ENCODE measurements at regions not wholly inside any gene's neighbourhood (a gene's known extent, or its start where the extent isn't known, plus 50 kb on each side); places are given as distances from the start of the nearest gene placed in this dataset.

DNA sequence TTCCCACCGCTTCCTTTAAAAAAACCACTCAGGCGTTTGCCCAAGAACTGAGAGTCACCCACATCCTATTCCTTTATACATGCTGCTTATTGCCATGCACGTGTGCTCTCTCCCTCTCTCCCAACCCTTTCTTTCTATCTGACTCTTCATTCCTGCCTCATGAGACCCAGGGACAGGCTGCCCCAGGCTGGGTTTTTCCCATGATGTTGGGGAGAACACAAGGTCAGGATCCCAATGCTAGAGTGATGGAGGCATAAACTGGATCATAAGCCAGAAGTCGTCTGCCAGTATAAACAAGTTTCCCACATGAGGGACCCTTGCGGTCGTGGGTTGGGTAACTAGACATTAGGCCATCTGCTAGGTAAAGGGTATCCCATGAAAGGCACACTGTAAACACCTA is 64.9 kb downstream of the CD2 start:
- no peak for FAIRE-seq
- no peak for DNase-seq
- no peaks in the 10 kb centered on the region for H3K36me3 ChIP-seq
- H3K4me3 ChIP-seq, result no peak overlapping the region
- ATAC-seq, result no peak
- H3K27me3 ChIP-seq, result no peaks in the 10 kb centered on the region
- peak overlapping the region; percentile 51 to 75 (median 62) for H3K27ac ChIP-seq
- peaks cover 2 to 16% (median 9%) of the 10 kb centered on the region in 3 donors for H3K4me1 ChIP-seq
- TF ChIP-seq, protein P1, sequence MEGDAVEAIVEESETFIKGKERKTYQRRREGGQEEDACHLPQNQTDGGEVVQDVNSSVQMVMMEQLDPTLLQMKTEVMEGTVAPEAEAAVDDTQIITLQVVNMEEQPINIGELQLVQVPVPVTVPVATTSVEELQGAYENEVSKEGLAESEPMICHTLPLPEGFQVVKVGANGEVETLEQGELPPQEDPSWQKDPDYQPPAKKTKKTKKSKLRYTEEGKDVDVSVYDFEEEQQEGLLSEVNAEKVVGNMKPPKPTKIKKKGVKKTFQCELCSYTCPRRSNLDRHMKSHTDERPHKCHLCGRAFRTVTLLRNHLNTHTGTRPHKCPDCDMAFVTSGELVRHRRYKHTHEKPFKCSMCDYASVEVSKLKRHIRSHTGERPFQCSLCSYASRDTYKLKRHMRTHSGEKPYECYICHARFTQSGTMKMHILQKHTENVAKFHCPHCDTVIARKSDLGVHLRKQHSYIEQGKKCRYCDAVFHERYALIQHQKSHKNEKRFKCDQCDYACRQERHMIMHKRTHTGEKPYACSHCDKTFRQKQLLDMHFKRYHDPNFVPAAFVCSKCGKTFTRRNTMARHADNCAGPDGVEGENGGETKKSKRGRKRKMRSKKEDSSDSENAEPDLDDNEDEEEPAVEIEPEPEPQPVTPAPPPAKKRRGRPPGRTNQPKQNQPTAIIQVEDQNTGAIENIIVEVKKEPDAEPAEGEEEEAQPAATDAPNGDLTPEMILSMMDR (IDR thresholded peaks at IDR 0.05), result no peak
- intact Hi-C loops (cut with DNase I), result no loop called here
- no peaks in the 10 kb centered on the region for H3K9me3 ChIP-seq
- 71 to 74% methylated on average over 6 of the region's 6 CpGs for WGBS, 2 donors

GRCh38 chr1:116820369-116820768 is 66.1 kb downstream of the CD2 start:
- TF ChIP-seq, protein P1 (IDR thresholded peaks at IDR 0.05), result no peak
- H3K27me3 ChIP-seq, result no peaks in the 10 kb centered on the region
- H3K27ac ChIP-seq, result peak overlapping the region; percentile 51 to 75 (median 62)
- peaks cover 13 to 22% (median 18%) of the 10 kb centered on the region in 3 donors for H3K4me1 ChIP-seq
- H3K4me3 ChIP-seq, result no peak overlapping the region
- H3K9me3 ChIP-seq, result no peaks in the 10 kb centered on the region
- ATAC-seq, result peak; percentile 84 to 89 (median 86)
- DNase-seq, result peak; percentile 86 to 94 (median 90)
- no peak for FAIRE-seq
- 7 to 8% methylated on average over 6 of the region's 6 CpGs for WGBS, 2 donors
- intact Hi-C loops (cut with DNase I), result no loop called here
- no peaks in the 10 kb centered on the region for H3K36me3 ChIP-seq

DNA sequence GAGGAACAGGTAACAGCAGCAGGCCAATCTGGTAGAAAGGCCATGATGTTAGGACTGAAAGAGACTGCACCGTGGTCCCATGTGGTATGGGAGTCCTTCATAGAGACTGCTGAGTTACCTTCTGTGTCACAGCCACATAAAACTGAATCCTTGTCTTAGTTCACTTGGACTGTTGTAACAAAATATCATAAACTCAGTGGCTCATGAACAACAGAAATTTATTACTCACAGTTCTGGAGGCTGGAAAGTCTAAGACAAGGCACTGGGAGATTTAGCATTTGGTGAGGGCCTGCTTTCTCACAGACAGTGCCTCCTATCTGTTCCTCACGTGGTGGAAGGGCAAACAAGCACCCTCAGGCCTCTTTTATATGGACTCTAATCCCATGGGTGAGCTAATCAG is 67.5 kb downstream of the CD2 start:
- no peak for ATAC-seq
- no peaks in the 10 kb centered on the region for H3K9me3 ChIP-seq
- peak overlapping the region in 1 of 4 donors; percentile 69 for H3K27ac ChIP-seq
- TF ChIP-seq, protein P1 (IDR thresholded peaks at IDR 0.05), result no peak
- H3K27me3 ChIP-seq, result no peaks in the 10 kb centered on the region
- H3K36me3 ChIP-seq, result no peaks in the 10 kb centered on the region
- FAIRE-seq, result no peak
- intact Hi-C loops (cut with DNase I), result no loop called here
- 80 to 89% methylated on average over 2 of the region's 2 CpGs for WGBS, 2 donors
- H3K4me3 ChIP-seq, result no peak overlapping the region
- peaks cover 18 to 26% (median 19%) of the 10 kb centered on the region in 3 donors for H3K4me1 ChIP-seq
- no peak for DNase-seq

DNA sequence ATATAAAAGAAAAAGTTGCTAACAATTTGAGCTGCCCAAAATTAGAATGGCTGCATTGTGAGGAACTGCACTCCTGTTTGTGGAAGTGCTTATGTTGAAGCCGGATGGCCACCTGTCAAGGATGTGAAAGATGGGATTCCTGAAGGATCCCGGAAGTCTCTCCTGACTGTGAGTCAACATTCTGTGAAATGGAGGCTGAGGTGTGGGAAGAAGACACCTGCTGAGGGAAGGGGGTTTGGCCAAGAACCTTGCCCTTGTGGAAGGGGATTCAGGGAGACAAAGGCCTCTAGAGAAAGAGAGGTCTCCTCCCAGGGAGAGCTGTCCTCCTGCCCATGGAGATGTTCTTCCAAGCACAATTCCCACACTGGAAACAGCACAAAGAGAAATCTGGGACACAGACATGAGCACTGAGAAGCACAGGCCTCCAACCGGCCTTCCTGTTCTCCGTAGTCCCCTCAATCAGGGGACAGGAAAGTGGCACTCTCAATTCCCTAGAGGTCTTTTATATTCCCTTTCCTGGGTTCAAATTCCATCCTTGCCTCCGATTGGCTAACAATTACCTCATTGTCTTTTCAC is 70.5 kb downstream of the CD2 start:
- Histone ChIP-seq H3K27me3 (no peaks in the 10 kb centered on the region), H3K27ac (peak overlapping the region; percentile 22 to 66 (median 49)), H3K4me3 (no peak overlapping the region), H3K36me3 (no peaks in the 10 kb centered on the region), H3K9me3 (no peaks in the 10 kb centered on the region), H3K4me1 (peaks cover 18 to 26% (median 23%) of the 10 kb centered on the region in 3 donors)
- whole genome bisulfite sequencing, 2 donors, result 58 to 59% methylated on average over 5 of the region's 5 CpGs
- intact Hi-C loops (cut with DNase I), result no loop called here
- no peak for FAIRE-seq
- peak; percentile 42 to 58 (median 44) for ATAC-seq
- TF ChIP-seq, protein P1 (IDR thresholded peaks at IDR 0.05), result no peak
- DNase-seq, result peak in 3 of 6 donors; percentile 31 to 61 (median 50)

DNA sequence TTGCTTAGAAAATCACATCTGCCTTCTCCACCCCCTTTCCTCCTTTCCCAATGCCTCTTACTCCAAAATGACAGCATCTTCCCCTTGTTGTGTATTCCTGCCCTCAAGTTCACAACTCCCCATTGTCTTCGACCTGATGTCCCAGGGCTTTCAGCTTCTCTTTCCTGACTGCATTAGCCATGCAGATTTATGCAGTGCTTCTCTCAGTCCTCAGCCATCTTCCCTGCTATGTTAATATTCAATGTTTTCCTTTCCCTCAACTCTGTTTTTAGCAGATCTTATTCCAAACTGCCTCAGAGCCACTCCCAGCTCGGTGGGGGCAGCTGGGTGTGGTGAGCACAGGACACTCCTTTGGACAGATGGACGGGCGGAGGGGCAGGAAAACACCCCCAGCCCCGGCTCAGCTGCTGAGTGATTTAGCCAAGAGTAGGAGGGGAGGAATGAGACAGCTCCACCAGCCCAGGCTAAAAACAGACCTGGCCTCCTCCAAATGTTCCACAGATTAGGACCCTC is 71.0 kb downstream of the CD2 start:
- Histone ChIP-seq H3K9me3 (no peaks in the 10 kb centered on the region), H3K4me3 (no peak overlapping the region), H3K4me1 (peaks cover 15 to 23% (median 22%) of the 10 kb centered on the region in 3 donors), H3K27me3 (no peaks in the 10 kb centered on the region), H3K36me3 (no peaks in the 10 kb centered on the region), H3K27ac (peak overlapping the region in 3 of 4 donors; percentile 22 to 66 (median 54))
- ATAC-seq, result no peak
- FAIRE-seq, result no peak
- DNase-seq, result no peak
- 75 to 77% methylated on average over 5 of the region's 5 CpGs for WGBS, 2 donors
- TF ChIP-seq, protein P1 (IDR thresholded peaks at IDR 0.05), result no peak
- intact Hi-C loops (cut with DNase I), result no loop called here
